SKM-1 (cell line): ENCODE measurements at regions not wholly inside any gene's neighbourhood (a gene's known extent, or its start where the extent isn't known, plus 50 kb on each side); places are given as distances from the start of the nearest gene placed in this dataset.

ENCODE experiments used
- DNase-seq: peaks from one replicate; lab custom pipeline; 2025; ENCODE audit not compliant: unreplicated experiment; lab: John Stamatoyannopoulos, UW

- DNase-seq: no peak
Measured at GRCh38 chr1:5354681-5355080, 637.5 kb downstream of the NPHP4 start.

GRCh38 chr1:5351366-5351765, 640.9 kb downstream of the NPHP4 start:
- DNase-seq: no peak

DNA sequence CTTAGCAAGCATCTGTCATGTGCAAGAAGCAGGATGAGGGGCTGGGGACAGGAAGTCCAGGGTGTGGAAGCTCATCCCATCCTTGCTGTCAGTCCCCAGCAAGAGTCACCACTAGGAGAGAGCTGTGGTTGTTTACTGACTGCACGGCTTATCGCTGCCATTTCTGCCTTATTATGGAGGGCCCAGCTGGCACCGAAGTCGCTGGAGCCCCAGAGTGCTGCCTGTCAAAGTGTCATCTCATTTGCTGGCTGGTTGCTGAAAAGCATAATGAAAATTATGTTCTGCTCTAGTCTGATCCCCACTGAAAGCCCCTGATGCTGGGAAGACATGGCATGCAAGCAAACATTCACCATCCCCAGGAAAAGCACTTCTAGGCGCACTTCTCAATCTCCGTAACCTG, 642.7 kb downstream of the NPHP4 start:
- no peak for DNase-seq

GRCh38 chr1:5348732-5349465, 643.3 kb downstream of the NPHP4 start:
- no peak for DNase-seq

GRCh38 chr1:5347726-5348125, 644.5 kb downstream of the NPHP4 start:
- no peak for DNase-seq

- no peak for DNase-seq
Measured at GRCh38 chr1:5345556-5345955, 646.7 kb downstream of the NPHP4 start.

- DNase-seq: no peak
Measured at GRCh38 chr1:5343256-5344020, 648.8 kb downstream of the NPHP4 start.

DNA sequence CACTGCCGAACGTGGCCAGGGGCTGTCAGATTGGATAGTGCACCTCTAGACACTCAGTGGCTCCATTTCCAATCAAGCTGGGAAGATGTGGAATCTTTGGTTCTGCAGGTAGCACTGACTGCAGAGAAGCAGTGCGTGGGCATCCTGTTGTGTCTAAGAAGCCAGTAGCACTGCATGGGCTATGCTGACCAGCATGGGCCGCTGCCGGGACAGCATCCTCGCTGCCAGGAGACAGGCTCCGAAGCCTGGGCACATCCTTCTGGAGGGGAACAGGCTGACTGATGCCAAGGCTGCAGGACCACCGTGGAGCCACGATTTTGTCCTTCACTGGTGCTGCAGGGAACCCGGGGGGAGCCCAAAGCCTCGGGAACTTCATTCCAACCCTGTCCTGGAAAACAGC, 649.4 kb downstream of the NPHP4 start:
- no peak for DNase-seq

DNA sequence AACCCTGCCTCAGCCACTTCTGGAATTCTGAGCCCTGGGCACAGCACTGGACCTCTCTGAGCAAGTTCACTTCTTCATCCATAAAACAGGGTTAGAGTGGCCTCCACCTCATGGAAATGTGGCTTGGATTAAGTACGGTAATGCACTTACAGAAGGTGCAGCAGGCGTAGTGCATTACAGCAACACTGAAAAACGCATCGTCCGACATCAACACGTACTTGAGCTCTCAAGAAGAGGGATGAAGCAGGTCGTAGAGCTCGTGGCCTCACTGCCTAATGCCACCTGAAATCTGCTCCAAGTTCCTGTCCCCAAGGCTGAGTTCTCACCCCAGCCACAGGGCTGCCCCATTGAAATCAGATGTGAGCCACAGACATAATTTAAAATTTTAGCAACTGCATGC, 650.1 kb downstream of the NPHP4 start:
- DNase-seq: no peak

GRCh38 chr1:5341471-5341870, 650.8 kb downstream of the NPHP4 start:
- no peak for DNase-seq

DNA sequence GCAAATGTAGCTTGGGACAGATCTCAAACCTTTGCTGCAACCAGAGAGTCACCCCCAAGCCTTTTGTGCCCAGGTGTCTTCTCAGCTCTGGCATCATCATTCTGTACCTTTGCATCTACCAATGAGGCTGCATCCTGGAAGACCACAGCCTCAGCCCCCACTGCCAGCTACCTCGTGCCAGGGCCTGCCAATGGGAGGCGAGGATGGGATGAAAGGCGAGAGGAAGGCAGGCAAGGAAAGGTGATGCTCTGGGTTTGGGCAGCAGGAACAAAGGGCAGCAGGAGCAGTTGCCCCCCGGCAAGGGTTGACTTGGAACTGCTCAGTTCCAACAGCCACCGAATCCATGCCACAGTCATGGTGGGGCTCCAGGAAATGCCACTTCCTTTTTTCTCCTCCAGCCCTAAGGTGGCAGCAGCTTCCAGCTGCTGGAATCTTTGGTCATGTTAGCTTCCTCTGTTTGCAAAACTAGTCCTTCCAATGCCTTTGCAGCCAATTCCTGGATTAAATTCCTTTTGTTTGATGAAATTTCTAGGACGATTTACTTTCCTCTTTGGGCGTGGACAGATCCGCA, 651.6 kb downstream of the NPHP4 start:
- no peak for DNase-seq

GRCh38 chr1:5338466-5338865, 653.8 kb downstream of the NPHP4 start:
- no peak for DNase-seq

- no peak for DNase-seq
Measured at GRCh38 chr1:5333291-5333690, 658.9 kb downstream of the NPHP4 start.

DNA sequence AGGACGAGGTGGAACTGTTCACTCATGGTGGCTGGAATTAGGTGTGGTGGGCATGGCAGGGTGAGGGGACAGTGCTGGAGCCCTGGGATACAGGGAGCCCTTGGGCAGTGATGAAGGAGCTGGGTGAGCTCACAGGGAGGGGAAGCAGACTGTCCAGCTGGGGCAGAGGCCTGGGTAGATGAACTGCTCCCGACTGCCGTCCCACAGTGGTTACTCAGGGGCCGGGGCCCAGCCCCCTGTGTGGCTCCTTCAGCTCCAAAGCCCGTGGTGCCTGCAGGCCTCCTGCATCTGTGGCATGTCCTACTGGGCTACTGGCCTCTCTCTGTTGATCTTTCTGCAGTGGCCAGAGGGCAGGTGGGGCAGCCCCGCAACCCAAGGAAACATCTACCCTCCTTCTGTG, 661.1 kb downstream of the NPHP4 start:
- no peak for DNase-seq

DNA sequence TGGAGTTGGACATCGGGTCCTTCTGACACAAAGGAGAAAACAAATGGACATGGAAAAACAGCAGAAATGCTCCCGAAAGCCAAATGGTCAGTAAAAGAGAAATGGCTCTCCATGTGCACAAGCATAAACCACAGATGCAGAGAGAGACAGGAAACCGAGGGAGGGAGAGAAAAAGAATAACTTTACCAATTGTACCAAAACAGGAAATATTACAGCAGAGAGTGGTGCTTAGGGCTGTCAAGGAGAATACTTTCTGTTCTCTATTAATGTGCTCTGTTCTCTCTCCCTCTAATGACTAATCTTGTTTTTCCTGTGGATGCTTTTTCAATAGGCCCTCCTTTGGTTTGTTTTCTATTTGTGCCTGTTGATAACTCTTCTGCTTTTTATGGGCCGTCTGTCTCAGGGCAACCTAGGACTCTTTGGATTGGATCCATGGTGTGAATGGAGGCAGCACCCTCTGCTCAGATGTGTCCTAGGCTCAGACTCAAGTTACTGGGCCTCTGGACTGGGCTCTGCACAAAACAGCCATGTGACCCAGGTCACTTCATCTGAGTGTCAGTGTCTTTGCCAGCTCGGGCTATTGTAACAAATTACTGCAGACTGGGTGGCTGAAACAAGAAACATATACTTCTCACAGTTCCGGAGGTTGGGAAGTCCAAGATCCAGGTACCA, 663.0 kb downstream of the NPHP4 start:
- no peak for DNase-seq

DNA sequence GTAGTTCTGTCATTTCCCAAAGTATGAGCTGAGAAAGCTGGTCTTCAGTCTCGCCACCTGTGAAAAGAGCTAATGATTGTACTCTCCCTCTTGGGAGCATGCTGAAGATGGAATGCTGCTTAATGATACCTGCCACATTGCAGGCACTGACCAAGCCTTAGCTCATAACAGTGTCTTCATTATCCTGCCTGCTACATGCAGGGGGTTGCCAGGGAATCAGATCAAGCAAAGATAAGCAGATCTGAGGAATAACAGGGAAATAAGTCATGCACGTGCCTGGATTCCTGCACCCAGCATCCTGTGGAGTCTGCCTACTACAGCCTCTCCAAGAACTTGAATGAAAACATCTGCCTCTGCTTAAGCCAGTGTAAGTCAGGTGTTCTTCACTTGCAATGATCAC, 667.3 kb downstream of the NPHP4 start:
- no peak for DNase-seq

DNA sequence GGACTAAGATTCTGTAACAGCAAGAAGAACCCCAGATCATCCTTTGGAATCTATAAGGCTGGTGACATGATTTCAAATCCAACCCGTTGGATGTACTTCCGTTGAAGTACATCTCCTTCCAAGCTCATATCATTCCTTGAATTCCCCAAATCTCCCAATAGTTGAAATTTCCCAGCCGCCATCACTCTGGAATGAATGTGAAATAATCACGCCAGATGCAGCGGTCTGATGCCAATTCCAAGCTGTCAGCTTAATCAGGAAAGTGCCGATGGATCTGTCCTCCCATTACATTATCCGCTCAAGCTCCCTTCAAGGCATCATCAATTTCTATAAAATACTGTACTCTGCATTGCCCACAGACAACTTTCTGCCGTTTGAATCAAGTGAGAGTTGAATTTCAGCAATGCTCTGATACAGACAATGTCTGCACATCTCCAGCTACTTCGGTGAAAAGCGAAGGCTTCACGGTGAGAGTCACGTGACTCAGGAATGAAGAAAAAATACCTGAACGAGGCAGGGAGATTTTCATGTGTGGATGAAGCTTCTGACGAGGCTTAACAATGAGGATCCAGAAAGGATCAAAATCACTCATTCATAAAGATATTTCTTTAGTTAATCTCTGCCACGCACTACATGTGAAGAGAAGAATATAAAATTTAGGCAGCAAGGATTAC, 663.9 kb downstream of the AJAP1 start:
- DNase-seq: no peak

DNA sequence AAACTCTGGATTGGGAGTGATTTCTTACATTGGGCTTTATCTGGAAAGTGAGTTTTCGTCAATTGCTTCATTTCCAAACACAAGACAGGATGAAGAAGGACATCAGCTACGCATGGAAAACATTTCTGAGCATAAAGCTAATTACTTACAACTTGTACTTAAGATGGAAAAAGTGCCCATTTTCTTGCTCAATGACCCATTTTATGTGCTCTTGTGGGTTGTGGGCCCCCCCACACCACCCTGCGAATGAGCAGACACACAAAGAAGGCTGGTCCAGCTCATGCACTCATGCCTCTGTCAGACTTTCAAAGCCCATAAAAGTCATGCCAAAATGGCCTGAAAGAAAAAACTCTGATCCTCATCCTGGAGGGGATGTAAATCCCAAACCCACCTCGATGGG, 663.0 kb downstream of the AJAP1 start:
- no peak for DNase-seq

DNA sequence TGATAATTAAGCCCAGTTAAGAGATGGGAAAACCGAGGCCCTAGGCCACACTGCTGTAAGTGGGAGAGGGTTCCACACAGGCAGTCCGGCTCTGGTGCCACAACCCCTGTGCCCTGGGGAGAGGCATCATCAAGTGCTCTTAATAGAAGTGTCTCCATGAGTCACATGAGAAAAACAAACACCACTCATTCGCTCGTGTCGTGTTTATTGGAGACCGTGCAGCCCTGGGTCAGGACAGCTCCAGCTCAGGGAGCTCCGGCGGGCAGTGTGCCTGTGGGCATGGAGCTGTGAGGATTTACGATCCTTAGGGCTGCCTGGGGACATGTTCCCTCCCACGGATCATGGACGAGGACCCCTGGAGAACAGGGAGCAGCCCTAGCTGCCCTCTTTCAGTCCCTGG, 658.5 kb downstream of the AJAP1 start:
- no peak for DNase-seq

GRCh38 chr1:5312293-5312674, 657.9 kb downstream of the AJAP1 start:
- no peak for DNase-seq

DNA sequence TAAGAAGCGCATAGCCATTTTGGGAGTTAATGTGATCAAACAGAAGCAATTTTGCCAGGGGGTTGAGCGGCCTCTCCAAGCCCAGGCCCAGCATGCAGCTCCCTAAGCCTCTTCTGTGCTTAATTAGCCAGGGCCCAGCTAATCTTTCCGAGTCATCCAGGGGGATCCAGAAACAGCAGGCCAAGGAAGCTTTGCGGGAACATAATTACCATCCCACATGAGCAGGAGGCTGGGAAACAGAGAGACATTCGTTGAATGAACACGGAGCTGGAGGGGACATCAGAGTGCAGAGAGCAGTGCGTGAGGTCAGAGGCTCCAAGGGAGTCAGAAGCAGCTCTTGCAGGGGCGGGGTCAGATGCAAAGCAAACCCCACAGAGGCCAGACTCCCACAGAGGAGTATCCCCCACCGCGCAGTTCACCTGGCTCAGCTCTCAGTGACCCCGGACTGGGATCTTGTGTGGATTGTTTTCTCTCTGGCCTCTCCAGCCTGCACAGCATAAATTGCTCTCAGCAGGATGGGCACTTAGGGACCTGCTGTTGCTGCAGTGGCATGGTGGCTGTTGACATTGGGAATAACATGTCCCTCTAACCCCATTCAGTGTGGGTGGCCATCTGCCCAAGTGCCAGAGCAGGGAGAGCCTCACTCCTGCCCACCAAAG, 657.4 kb downstream of the AJAP1 start:
- no peak for DNase-seq
